GM19328 (cell line): ENCODE measurements at regions not wholly inside any gene's neighbourhood (a gene's known extent, or its start where the extent isn't known, plus 50 kb on each side); places are given as distances from the start of the nearest gene placed in this dataset.
"Not testable (repeated sequence)": the region's sequence is repeated elsewhere in the genome, so short reads cannot be mapped to it uniquely, and the experiment has no call there.

ENCODE experiments used
- ATAC-seq: cut with Tn5 transposase; IDR thresholded peaks from one replicate; pipeline ENCODE4 v1.9.1; 2021; ENCODE audit warnings: mild to moderate bottlenecking, moderate library complexity; ENCODE audit not compliant: unreplicated experiment

DNA sequence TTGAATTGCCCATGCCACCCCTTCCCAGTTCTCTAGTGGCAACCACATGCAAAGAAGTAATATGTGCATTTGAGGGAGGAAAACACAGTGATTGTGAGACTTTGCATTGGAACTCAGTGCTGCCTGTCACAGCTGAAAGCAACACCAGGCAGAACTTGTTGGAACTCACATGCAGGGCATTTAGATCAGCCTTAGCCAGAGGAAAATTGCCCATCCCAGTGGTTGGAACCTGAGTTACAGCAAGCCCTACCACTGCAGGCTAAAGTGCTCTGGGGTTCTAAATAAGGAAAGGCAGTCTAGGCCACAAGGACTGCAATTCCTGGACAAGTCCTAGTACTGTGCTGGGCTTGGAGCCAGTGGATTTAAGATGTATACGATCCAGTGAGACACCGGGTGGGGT, 245.3 kb upstream of the UFL1 start:
- no peak for ATAC-seq

GRCh38 chr6:96276856-96277255, 244.8 kb upstream of the UFL1 start:
- no peak for ATAC-seq

- no peak for ATAC-seq
These were observed 242.5 kb upstream of the UFL1 start for GRCh38 chr6:96279084-96279483.

DNA sequence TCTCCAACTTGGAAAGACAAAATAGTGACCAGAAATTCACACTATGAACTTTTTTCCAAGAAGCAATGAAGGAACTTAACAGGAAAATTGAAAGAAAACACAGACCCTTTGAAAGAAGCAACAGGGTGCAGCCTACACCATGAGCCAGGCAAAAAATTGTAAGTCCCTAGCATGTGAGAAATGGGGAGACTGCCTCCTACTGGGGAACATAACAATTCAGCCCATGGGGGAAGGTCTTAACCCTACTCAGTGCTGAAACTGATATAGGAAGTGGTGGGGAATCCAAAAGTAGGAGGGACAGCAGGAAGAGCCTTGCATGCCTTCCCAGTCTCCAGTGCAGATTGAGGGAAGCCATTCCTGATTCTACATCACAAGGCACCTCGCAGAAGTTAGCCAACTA, 235.1 kb upstream of the UFL1 start:
- no peak for ATAC-seq

DNA sequence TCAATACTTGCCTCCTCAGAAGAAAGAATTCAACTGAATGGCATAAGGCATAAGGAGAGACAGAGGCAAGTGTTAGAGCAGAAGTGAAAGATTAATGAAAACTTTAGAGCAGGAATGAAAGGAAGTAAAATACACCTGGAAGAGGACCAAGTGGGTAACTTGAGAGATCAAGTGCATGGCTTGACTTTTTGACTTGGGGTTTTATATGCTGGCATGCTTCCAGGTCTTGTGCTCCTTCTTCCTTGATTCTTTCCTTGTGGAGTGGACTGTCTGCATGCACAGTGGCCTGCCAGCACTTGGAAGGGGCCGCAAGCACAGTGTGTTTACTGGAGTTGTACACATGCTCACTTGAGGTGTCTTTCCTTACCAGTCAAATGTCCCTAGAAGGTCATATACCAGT, 222.1 kb upstream of the UFL1 start:
- ATAC-seq: no peak

DNA sequence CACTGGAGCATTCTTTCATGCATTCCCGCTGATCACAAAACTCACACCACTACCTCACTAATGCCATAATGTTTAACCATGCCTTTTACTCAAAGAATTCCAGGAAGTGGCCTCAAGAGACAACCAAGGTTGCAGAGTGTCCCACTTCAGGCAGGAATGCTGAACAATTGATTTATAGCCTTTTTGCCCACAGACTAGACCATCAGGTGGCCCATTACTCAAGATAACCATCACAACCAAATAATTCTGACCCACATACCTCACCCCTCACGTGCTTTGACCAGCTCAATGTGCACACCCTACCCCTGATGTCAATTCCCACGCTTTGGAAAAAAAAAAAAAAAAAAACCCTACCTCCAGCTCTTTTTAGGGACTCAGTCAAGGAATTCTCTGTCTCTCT, 220.6 kb upstream of the UFL1 start:
- ATAC-seq: no peak

DNA sequence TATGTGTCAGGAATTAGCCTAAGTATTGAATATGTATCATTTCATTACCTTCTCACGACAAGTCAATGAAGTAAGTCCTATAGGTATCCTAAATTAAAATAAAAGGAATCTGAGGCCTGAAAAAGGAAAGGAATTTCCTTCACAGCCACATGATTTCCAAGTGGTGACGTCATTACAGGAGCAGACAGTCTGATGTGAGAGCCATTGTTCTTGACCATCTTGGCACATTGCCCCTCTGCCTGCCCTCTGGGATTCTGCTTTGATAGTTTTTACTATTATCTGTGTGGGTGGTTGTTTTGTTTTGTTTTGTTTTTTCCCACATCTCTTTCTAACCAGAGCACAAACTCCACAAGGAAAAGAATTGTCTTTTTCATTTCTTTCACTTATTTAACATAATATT, 219.8 kb upstream of the UFL1 start:
- no peak for ATAC-seq

DNA sequence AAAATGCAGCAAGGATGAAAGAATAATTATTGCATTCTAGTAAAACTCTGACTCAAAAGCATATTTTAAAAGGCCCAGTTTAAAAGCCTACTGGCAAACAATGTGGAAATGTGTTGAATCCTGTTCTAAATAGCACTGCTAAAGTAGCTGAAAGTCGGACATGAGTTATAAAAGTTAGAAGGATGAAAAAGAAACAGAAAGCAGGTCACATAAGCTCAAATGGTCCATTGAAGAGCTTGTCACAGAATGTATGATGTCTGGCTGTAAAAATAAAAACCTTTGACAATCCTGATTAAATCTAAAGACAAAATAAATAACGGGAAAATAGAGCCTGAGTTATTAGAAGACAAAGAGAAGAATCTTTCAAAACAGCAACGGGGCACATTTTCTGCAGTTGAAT, 218.6 kb upstream of the UFL1 start:
- ATAC-seq: no peak

DNA sequence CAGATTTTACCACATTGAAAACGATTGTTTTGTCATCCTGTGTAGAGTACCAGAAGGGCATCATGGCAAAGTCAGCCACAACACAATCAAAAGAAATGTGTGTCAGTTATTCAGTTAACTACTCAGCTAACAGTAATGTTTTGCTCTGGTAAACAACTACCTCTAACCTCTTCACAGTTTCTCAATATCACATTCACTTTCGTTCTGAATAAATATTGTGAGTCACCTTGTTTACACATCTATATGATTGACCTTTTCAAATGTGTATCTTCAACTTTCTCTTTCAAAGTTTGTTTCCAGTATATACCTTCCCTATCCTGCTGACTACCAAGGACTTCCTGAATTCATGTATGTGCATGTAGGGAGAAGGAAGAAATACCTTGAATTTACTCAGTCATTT, 216.6 kb upstream of the UFL1 start:
- ATAC-seq: no peak

DNA sequence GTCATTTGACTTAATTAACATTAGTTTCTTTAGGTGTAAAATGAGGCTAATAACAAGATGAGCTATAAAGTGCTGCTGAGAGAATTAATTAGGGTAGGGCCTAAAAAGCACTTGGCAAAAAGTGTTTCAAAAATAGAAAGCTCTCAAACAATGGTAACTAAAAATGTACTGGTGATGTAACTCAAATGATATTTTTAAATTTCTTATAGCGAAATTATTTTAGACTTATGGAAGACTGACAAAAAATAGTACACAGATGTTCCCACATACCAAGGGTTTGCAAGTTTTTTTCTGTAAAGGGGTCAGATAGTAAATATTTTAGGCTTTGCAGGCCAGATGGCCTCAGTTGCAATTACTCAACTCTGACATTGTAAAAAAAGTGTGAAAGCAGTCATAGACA, 190.7 kb upstream of the UFL1 start:
- no peak for ATAC-seq

- no peak for ATAC-seq
These were observed 181.4 kb upstream of the UFL1 start for GRCh38 chr6:96340164-96340563.

DNA sequence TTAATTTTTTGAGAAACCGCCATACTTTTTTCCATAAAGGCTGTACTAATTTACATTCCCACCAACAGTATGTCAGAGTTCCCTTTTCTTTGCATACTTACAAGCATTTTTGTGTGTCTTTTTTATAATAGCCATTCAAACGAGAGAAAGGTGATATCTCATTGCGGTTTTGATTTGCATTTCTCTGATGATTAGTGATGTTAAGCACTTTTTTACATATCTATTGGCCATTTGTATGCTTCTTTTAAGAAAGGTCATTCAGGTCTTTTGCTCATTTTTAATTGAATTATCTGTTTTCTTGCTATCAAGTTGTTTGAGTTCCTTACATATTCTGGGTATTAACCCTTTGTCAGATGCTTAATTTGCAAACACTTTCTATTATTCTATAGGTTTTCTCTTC, 176.1 kb upstream of the UFL1 start:
- ATAC-seq: no peak

DNA sequence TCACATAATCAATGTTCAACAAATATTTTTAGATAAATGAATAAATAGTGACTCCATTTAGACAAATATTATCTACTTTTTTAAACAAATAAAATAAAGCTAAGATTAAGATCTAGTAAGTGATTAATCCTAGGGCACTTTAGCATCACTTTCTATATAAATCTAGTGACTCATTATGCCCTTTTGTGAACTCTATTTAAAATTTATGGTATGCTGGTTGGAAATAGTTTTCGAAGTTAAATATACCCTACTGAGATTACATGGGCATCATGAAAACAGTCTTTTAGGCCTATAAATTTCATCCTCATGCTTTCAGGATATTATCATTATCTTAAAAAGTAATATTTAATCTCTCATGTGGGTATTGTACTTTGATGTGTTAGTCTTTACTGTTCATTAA, 140.4 kb upstream of the UFL1 start:
- ATAC-seq: no peak

GRCh38 chr6:96391776-96392360, 129.7 kb upstream of the UFL1 start:
- ATAC-seq: no peak

- no peak for ATAC-seq
These were observed 126.9 kb upstream of the UFL1 start for GRCh38 chr6:96394727-96395126.

DNA sequence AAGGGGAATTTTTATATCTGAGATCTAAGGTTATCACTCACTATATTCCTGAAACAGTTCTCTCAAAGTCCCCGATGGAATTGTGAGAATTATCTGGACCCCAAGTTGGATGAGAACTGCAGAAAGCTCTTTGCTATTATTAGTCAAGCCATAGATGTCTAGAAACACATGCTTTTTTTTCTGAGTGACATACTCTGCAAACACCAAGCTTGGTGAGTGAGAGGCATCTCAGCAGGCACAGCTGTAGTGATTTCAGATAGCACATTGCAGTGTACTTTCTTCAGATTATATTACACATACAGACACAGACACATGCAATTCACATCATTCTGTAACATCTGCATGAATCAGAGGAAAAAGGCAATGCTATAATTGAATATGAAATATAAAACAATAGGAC, 111.1 kb upstream of the UFL1 start:
- no peak for ATAC-seq

DNA sequence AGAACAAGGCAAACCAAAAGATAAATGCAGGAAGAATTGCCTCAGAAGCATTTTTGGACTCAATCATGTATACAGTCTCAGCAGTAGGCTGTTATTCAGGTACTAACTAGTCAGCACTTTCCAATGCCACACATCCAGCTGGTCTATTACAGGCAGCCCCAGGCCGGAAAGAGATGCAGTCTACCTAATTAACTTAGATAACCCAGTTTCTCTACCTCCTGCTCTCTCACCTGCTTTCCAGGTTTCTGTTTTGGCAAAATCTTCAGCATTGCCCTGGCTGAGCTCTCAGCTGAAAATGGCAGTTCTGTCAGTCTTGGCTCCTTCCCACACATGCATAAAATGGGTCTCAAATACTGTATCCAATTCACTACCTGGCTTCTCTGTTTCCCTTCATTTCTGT, 101.3 kb upstream of the UFL1 start:
- ATAC-seq: no peak

DNA sequence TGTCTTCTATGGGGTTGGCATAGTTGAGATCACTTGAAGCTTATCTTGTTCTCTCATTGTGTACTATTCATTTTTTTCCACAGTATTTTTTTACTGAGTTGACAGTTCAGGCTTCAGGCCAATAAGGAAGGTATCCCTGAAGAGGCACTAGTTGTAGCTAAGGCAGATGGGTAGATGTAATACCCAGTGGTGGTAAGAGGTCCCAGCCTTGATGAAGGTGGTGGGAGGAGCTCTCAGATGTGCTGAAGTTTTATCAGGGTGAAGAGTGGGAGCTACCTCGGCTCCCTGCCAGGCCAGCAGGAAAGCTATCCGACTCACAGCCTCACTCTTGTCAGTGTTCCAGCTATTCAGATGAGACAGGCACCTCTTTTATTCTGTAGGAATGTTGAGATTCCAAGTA, 87.7 kb upstream of the UFL1 start:
- ATAC-seq: no peak

DNA sequence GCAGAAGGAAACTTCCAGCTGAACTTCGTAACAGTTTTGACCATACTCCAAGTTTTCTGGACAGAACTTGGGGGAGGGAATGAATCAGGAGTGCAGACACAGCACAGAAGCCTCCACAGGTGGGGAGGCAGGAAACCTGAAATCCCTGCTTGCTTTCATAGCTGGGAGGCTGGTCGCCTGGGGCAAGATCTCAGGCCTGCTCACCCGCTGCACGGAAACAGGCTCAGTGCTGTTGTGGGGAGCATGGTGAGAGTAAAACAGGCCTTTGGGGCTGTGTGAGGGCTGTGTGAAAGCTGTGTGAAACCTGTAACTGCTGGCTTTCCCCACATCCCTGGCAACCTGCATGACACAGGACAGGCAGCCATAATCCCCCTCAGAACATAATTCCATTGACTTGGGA, 85.2 kb upstream of the UFL1 start:
- no peak for ATAC-seq

DNA sequence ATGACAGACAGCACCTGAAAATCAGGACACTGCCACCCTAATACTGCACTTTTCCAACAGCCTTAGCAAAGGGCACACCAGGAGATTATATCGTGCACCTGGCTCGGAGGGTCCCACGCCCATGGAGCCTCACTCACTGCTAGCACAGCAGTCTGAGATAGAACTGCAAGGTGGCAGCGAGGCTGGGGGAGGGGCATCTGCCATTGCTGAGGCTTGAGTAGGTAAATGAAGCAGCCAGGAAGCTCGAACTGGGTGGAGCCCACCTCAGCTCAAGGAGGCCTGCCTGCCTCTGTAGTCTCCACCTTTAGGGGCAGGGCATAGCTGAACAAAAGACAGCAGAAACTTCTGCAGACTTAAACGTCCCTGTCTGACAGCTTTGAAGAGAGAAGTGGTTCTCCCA, 84.4 kb upstream of the UFL1 start:
- ATAC-seq: not testable (repeated sequence)

DNA sequence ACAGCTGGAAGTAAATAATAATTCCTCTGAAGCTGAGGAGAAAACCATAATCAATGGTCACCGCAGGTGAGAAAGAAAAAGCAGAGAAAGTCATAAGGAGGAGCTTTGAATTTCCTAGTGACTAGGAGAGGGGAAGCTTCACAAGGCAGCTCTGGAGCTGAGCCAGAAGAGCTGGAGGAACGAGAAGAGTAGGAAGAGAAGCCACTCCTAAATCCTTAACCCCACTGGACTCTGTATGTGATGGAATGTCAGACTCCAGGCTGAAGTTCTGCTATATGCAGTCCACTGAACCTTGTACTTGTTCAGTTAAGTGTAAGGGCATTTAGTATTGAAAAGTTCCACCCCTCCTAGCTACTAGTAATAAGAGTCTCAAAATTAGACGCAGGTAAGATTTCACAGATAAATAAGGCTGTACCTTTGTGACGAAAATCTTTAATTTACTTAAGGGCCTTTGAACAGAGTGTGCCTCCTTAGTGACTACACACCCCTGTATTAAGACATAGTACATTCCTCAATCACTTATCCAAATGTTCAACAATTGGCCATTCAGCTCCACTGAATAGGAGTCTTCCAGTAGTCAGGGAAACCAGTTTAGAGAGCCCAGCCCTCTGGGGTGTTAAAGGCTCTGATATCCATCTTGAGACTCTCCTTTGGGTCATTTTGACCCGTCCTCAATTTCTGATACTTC, 71.4 kb upstream of the UFL1 start:
- ATAC-seq: no peak

DNA sequence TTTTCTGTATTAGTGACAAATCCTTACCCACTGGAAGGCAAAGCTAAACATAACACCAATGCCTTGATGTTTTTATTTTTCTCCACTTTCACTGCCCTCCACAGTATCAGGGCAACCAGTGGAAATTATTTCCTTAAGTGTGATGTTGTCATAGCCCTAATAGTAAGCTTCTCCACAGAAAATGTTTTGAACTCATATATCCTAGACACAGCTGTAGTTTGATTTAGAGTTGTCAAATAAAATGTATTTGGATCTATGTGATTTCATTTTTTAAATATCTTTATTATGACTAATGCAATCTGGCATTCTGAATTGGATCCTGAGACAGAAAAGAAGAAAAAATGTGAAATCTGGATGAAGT, 70.9 kb upstream of the UFL1 start:
- ATAC-seq: no peak

DNA sequence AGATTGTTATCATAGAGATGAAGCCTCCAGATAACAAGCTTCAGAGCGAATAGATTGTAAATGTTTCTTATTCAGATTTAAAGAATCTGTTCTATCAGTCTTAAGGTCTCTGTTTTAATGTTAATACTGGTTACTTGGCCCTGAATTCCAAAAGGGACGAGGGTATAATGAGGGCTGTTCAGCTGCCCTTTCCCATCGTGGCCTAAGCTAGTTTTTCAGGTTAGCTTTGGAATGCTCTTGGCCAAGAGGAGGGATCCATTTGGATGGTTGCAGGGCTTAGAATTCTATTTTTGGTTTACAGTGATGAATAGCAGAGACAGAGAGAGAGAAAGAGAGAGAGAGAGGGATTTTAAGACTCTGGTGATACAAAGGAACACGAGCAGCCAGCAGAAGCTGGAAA, 62.8 kb upstream of the UFL1 start:
- no peak for ATAC-seq
